ENCODE measurements at regions not wholly inside any gene's neighbourhood (a gene's known extent, or its start where the extent isn't known, plus 50 kb on each side); places are given as distances from the start of the nearest gene placed in this dataset.

- Histone ChIP-seq H3K4me3 (IDR thresholded peaks at IDR 0.05; ENCODE audit: insufficient read depth, low read depth, low read length) (no peak overlapping the region), H3K27me3 (ENCODE audit: insufficient read depth, low read depth) (no peaks in the 10 kb centered on the region), H3K27ac (no peak overlapping the region), H3K4me2 (no peak overlapping the region), H3K79me2 (ENCODE audit: insufficient read depth, low read depth) (no peaks in the 10 kb centered on the region), H2AFZ (ENCODE audit: low read depth) (no peak overlapping the region), H3K4me1 (ENCODE audit: low read depth, poor library complexity, severe bottlenecking) (no peaks in the 10 kb centered on the region), H3K9ac (no peak overlapping the region), H3K36me3 (ENCODE audit: insufficient read depth) (no peaks in the 10 kb centered on the region), H4K20me1 (ENCODE audit: insufficient read depth) (no peaks in the 10 kb centered on the region)
- no peak for TF ChIP-seq CTCF (conservative IDR thresholded peaks at IDR 0.05; ENCODE audit: low read depth, low read length)
Measured at GRCh38 chr1:213474054-213474453, 423.0 kb downstream of the RPS6KC1 start.

GRCh38 chr1:213481395-213481794, 430.4 kb downstream of the RPS6KC1 start:
- H3K79me2 ChIP-seq (ENCODE audit: insufficient read depth, low read depth): no peaks in the 10 kb centered on the region
- no peak overlapping the region for H3K9ac ChIP-seq
- no peak overlapping the region for H3K4me2 ChIP-seq
- no peaks in the 10 kb centered on the region for H4K20me1 ChIP-seq (ENCODE audit: insufficient read depth)
- no peak for TF ChIP-seq CTCF (conservative IDR thresholded peaks at IDR 0.05; ENCODE audit: low read depth, low read length)
- H2AFZ ChIP-seq (ENCODE audit: low read depth): no peak overlapping the region
- no peaks in the 10 kb centered on the region for H3K4me1 ChIP-seq (ENCODE audit: low read depth, poor library complexity, severe bottlenecking)
- H3K36me3 ChIP-seq (ENCODE audit: insufficient read depth): no peaks in the 10 kb centered on the region
- H3K4me3 ChIP-seq (IDR thresholded peaks at IDR 0.05; ENCODE audit: insufficient read depth, low read depth, low read length): no peak overlapping the region
- no peak overlapping the region for H3K27ac ChIP-seq
- no peaks in the 10 kb centered on the region for H3K27me3 ChIP-seq (ENCODE audit: insufficient read depth, low read depth)

- Histone ChIP-seq H3K4me1 (ENCODE audit: low read depth, poor library complexity, severe bottlenecking) (no peaks in the 10 kb centered on the region), H3K36me3 (ENCODE audit: insufficient read depth) (no peaks in the 10 kb centered on the region), H3K27ac (no peak overlapping the region), H3K79me2 (ENCODE audit: insufficient read depth, low read depth) (no peaks in the 10 kb centered on the region), H3K27me3 (ENCODE audit: insufficient read depth, low read depth) (no peaks in the 10 kb centered on the region), H3K4me2 (no peak overlapping the region), H3K4me3 (IDR thresholded peaks at IDR 0.05; ENCODE audit: insufficient read depth, low read depth, low read length) (no peak overlapping the region), H4K20me1 (ENCODE audit: insufficient read depth) (no peaks in the 10 kb centered on the region), H3K9ac (no peak overlapping the region), H2AFZ (ENCODE audit: low read depth) (no peak overlapping the region)
- no peak for TF ChIP-seq CTCF (conservative IDR thresholded peaks at IDR 0.05; ENCODE audit: low read depth, low read length)
Measured at GRCh38 chr1:213484333-213484732, 433.3 kb downstream of the RPS6KC1 start.

- Histone ChIP-seq H3K4me2 (no peak overlapping the region), H4K20me1 (ENCODE audit: insufficient read depth) (no peaks in the 10 kb centered on the region)
Measured at GRCh38 chr1:213484758-213485157, 433.7 kb downstream of the RPS6KC1 start.

More at GRCh38 chr1:213484758-213485157, 433.7 kb downstream of the RPS6KC1 start:
- no peaks in the 10 kb centered on the region for H3K79me2 ChIP-seq (ENCODE audit: insufficient read depth, low read depth)
- H3K27me3 ChIP-seq (ENCODE audit: insufficient read depth, low read depth): no peaks in the 10 kb centered on the region
- H3K27ac ChIP-seq: no peak overlapping the region
- H3K9ac ChIP-seq: no peak overlapping the region
- TF ChIP-seq CTCF (conservative IDR thresholded peaks at IDR 0.05; ENCODE audit: low read depth, low read length): no peak
- H2AFZ ChIP-seq (ENCODE audit: low read depth): no peak overlapping the region
- no peak overlapping the region for H3K4me3 ChIP-seq (IDR thresholded peaks at IDR 0.05; ENCODE audit: insufficient read depth, low read depth, low read length)
- no peaks in the 10 kb centered on the region for H3K4me1 ChIP-seq (ENCODE audit: low read depth, poor library complexity, severe bottlenecking)
- H3K36me3 ChIP-seq (ENCODE audit: insufficient read depth): no peaks in the 10 kb centered on the region

All from KMS-11 (cell line).